ENCODE measurements at regions not wholly inside any gene's neighbourhood (a gene's known extent, or its start where the extent isn't known, plus 50 kb on each side); places are given as distances from the start of the nearest gene placed in this dataset.

- Histone ChIP-seq H3K4me1 (ENCODE audit: insufficient read depth, low read length) (no peaks in the 10 kb centered on the region), H3K27me3 (ENCODE audit: low read length) (no peaks in the 10 kb centered on the region)
- POLR2A ChIA-PET (ENCODE audit: unreplicated experiment): no interaction called here
Measured at GRCh38 chr20:60808003-60808672, 443.9 kb upstream of the CDH4 start.

GRCh38 chr20:60808701-60809100, 443.4 kb upstream of the CDH4 start:
- no peak overlapping the region for H3K27ac ChIP-seq (ENCODE audit: low read length)
- H3K4me2 ChIP-seq (ENCODE audit: low read length): no peak overlapping the region
- CTCF ChIA-PET: no interaction called here
- H3K9me2 ChIP-seq (replicated peaks; ENCODE audit: low read length): no peaks in the 10 kb centered on the region
- H3K27me3 ChIP-seq (ENCODE audit: low read length): no peaks in the 10 kb centered on the region
- TF ChIP-seq CTCF (conservative IDR thresholded peaks at IDR 0.05; ENCODE audit: low read depth, low read length) (no peak), EZH2phosphoT487 (IDR thresholded peaks at IDR 0.05; ENCODE audit: borderline replicate concordance, low read length) (no peak), EZH2 (IDR thresholded peaks at IDR 0.05; ENCODE audit: low read length, unreplicated experiment) (no peak)
- H2AFZ ChIP-seq (ENCODE audit: low read length): no peak overlapping the region
- no peaks in the 10 kb centered on the region for H3K79me2 ChIP-seq (ENCODE audit: low read length)
- intact Hi-C loops (cut with micrococcal nuclease): no loop called here
- H3K4me3 ChIP-seq (ENCODE audit: low read length): no peak overlapping the region
- DNase-seq (no peak), ATAC-seq (no peak)
- H3K4me1 ChIP-seq (ENCODE audit: insufficient read depth, low read length): no peaks in the 10 kb centered on the region
- POLR2A ChIA-PET (ENCODE audit: unreplicated experiment): no interaction called here
- H3K9me3 ChIP-seq (ENCODE audit: low read length): peaks cover 4% of the 10 kb centered on the region; the same call in 1 of the 2 replicates
- no peaks in the 10 kb centered on the region for H3F3A ChIP-seq (ENCODE audit: low read length, unreplicated experiment)
- no TSS peak for BruUV-seq (replicated peaks)
- H4K20me1 ChIP-seq (ENCODE audit: low read length): no peaks in the 10 kb centered on the region
- H3K36me3 ChIP-seq (ENCODE audit: low read depth, low read length): no peaks in the 10 kb centered on the region
- H3K9ac ChIP-seq (ENCODE audit: low read length): no peak overlapping the region

More at GRCh38 chr20:60808003-60808672, 443.9 kb upstream of the CDH4 start:
- H3K36me3 ChIP-seq (ENCODE audit: low read depth, low read length): no peaks in the 10 kb centered on the region
- no peak overlapping the region for H3K4me3 ChIP-seq (ENCODE audit: low read length)
- ATAC-seq (no peak), DNase-seq (no peak)
- H3K79me2 ChIP-seq (ENCODE audit: low read length): no peaks in the 10 kb centered on the region
- no peaks in the 10 kb centered on the region for H3K9me2 ChIP-seq (replicated peaks; ENCODE audit: low read length)
- H3F3A ChIP-seq (ENCODE audit: low read length, unreplicated experiment): no peaks in the 10 kb centered on the region
- TF ChIP-seq EZH2phosphoT487 (IDR thresholded peaks at IDR 0.05; ENCODE audit: borderline replicate concordance, low read length) (no peak), EZH2 (IDR thresholded peaks at IDR 0.05; ENCODE audit: low read length, unreplicated experiment) (no peak), CTCF (conservative IDR thresholded peaks at IDR 0.05; ENCODE audit: low read depth, low read length) (no peak)
- no TSS peak for BruUV-seq (replicated peaks)
- intact Hi-C loops (cut with micrococcal nuclease): no loop called here
- CTCF ChIA-PET: no interaction called here
- no peak overlapping the region for H3K27ac ChIP-seq (ENCODE audit: low read length)
- H2AFZ ChIP-seq (ENCODE audit: low read length): no peak overlapping the region
- no peaks in the 10 kb centered on the region for H4K20me1 ChIP-seq (ENCODE audit: low read length)
- peaks cover 4% of the 10 kb centered on the region; the same call in 1 of the 2 replicates for H3K9me3 ChIP-seq (ENCODE audit: low read length)
- no peak overlapping the region for H3K4me2 ChIP-seq (ENCODE audit: low read length)
- no peak overlapping the region for H3K9ac ChIP-seq (ENCODE audit: low read length)

GRCh38 chr20:60810561-60810960, 441.5 kb upstream of the CDH4 start:
- Histone ChIP-seq H3K79me2 (ENCODE audit: low read length) (no peaks in the 10 kb centered on the region), H3K27me3 (ENCODE audit: low read length) (no peaks in the 10 kb centered on the region), H3K9me3 (ENCODE audit: low read length) (peaks cover 9% of the 10 kb centered on the region; the same call in 1 of the 2 replicates), H3K27ac (ENCODE audit: low read length) (no peak overlapping the region), H2AFZ (ENCODE audit: low read length) (no peak overlapping the region), H3K9ac (ENCODE audit: low read length) (no peak overlapping the region), H3K4me1 (ENCODE audit: insufficient read depth, low read length) (no peaks in the 10 kb centered on the region), H3K4me3 (ENCODE audit: low read length) (no peak overlapping the region), H3K4me2 (ENCODE audit: low read length) (no peak overlapping the region), H3F3A (ENCODE audit: low read length, unreplicated experiment) (no peaks in the 10 kb centered on the region), H4K20me1 (ENCODE audit: low read length) (no peaks in the 10 kb centered on the region), H3K36me3 (ENCODE audit: low read depth, low read length) (no peaks in the 10 kb centered on the region), H3K9me2 (replicated peaks; ENCODE audit: low read length) (no peaks in the 10 kb centered on the region)
- ATAC-seq (no peak), DNase-seq (no peak)
- ChIA-PET POLR2A (ENCODE audit: unreplicated experiment) (no interaction called here), CTCF (no interaction called here)
- intact Hi-C loops (cut with micrococcal nuclease): no loop called here
- TF ChIP-seq CTCF (conservative IDR thresholded peaks at IDR 0.05; ENCODE audit: low read depth, low read length): no peak
- no peak for TF ChIP-seq EZH2 (IDR thresholded peaks at IDR 0.05; ENCODE audit: low read length, unreplicated experiment)
- no peak for TF ChIP-seq EZH2phosphoT487 (IDR thresholded peaks at IDR 0.05; ENCODE audit: borderline replicate concordance, low read length)
- BruUV-seq (replicated peaks): no TSS peak
